Myocyte (in vitro differentiated cells): ENCODE measurements at regions not wholly inside any gene's neighbourhood (a gene's known extent, or its start where the extent isn't known, plus 50 kb on each side); places are given as distances from the start of the nearest gene placed in this dataset.
"Not testable (repeated sequence)": the region's sequence is repeated elsewhere in the genome, so short reads cannot be mapped to it uniquely, and the experiment has no call there.

Experiments used
- DNase-seq: peaks from one replicate; pipeline ENCODE4 v3.0.0-alpha.2; 2012; ENCODE audit warnings: low read depth

- no peak for DNase-seq
Measured at GRCh38 chr5:136924490-136924889, 559.1 kb upstream of the TRPC7 start.

GRCh38 chr5:136910625-136911024, 545.3 kb upstream of the TRPC7 start:
- no peak for DNase-seq

- no peak for DNase-seq
Measured at GRCh38 chr5:136909906-136910305, 544.6 kb upstream of the TRPC7 start.

- DNase-seq: no peak
Measured at GRCh38 chr5:136907371-136907770, 542.0 kb upstream of the TRPC7 start.

GRCh38 chr5:136906545-136906944, 541.2 kb upstream of the TRPC7 start:
- no peak for DNase-seq

GRCh38 chr5:136905571-136905970, 540.2 kb upstream of the TRPC7 start:
- no peak for DNase-seq

GRCh38 chr5:136894070-136894469, 528.7 kb upstream of the TRPC7 start:
- no peak for DNase-seq

- DNase-seq: no peak
Measured at GRCh38 chr5:136892000-136892399, 526.7 kb upstream of the TRPC7 start.

GRCh38 chr5:136891175-136891972, 526.0 kb upstream of the TRPC7 start:
- no peak for DNase-seq

- DNase-seq: no peak
Measured at GRCh38 chr5:136890431-136891148, 525.2 kb upstream of the TRPC7 start.

GRCh38 chr5:136886608-136887007, 521.3 kb upstream of the TRPC7 start:
- peak; percentile 72 for DNase-seq

- DNase-seq: no peak
Measured at GRCh38 chr5:136864960-136865359, 499.6 kb upstream of the TRPC7 start.

GRCh38 chr5:136856648-136857047, 491.3 kb upstream of the TRPC7 start:
- no peak for DNase-seq

GRCh38 chr5:136853971-136854370, 488.6 kb upstream of the TRPC7 start:
- DNase-seq: no peak

GRCh38 chr5:136840601-136841000, 475.3 kb upstream of the TRPC7 start:
- no peak for DNase-seq

GRCh38 chr5:136836093-136836492, 470.7 kb upstream of the TRPC7 start:
- no peak for DNase-seq

GRCh38 chr5:136820848-136821247, 455.5 kb upstream of the TRPC7 start:
- DNase-seq: no peak

GRCh38 chr5:136819526-136820302, 454.4 kb upstream of the TRPC7 start:
- DNase-seq: no peak

- DNase-seq: no peak
Measured at GRCh38 chr5:136816327-136816726, 451.0 kb upstream of the TRPC7 start.

- peak; percentile 69 for DNase-seq
Measured at GRCh38 chr5:136814619-136815378, 449.5 kb upstream of the TRPC7 start.

- not testable (repeated sequence) for DNase-seq
Measured at GRCh38 chr5:136812270-136812669, 446.9 kb upstream of the TRPC7 start.
